Activated CD4-positive, alpha-beta memory T cell treated with anti-CD3 and anti-CD28 coated beads, Interleukin-2, amount 10 ng/mL, durations not matched to agents 7 days and 5 days (primary cell): ENCODE measurements at regions not wholly inside any gene's neighbourhood (a gene's known extent, or its start where the extent isn't known, plus 50 kb on each side); places are given as distances from the start of the nearest gene placed in this dataset.

Experiments
- CTCF ChIA-PET: fragments of 350-600 bp; sonication (Branson Sonifier 250); formaldehyde crosslinking; loops from one replicate; lab custom pipeline; 2021; ENCODE audit warnings: antibody characterized with exemption, inconsistent platforms; lab: Charles Lee
- POLR2A ChIA-PET: fragments of 350-600 bp; sonication (Branson Sonifier 250); formaldehyde crosslinking; loops from one replicate; lab custom pipeline; 2021; ENCODE audit warnings: antibody characterized with exemption; lab: Charles Lee
- DNase-seq: peaks from one replicate; pipeline ENCODE4 v3.0.0-alpha.2; 2020
- H3K27ac Mint-ChIP-seq: one replicate; pipeline ENCODE4 v1.8.0; 2021; ENCODE audit warnings: mild to moderate bottlenecking, mixed read lengths
- H3K27me3 Mint-ChIP-seq: one replicate; pipeline ENCODE4 v1.8.0; 2021; ENCODE audit warnings: mixed read lengths
- H3K36me3 Mint-ChIP-seq: one replicate; pipeline ENCODE4 v1.8.0; 2021; ENCODE audit warnings: low read depth, mixed read lengths
- H3K4me1 Mint-ChIP-seq: one replicate; pipeline ENCODE4 v1.8.0; 2021; ENCODE audit warnings: mixed read lengths
- H3K4me3 Mint-ChIP-seq: one replicate; pipeline ENCODE4 v1.8.0; 2021; ENCODE audit warnings: mild to moderate bottlenecking, mixed read lengths
- H3K9me3 Mint-ChIP-seq: one replicate; pipeline ENCODE4 v1.8.0; 2021; ENCODE audit warnings: mixed read lengths

DNA sequence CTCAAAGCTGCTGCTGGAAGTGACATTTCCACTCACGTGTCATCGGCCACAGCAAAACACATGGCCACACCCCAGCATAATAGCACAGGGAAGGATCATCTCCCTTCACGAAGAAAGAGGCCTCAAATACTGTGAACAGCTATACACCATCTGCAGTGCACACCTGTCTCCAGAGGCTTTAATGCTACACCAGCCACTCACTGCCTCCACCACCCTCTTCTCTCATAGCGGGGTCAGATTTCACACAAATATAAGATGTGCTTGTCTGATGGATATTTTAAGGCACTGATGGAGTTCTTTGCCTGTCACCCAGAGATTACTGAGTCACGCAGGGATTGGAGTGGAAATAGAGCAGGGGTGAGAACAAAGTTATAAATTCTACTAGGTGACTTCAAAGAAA lies 374.0 kb downstream of the ZNF516 start:
- H3K27me3 Mint-ChIP-seq = no peaks in the 10 kb centered on the region
- no peak for DNase-seq
- H3K36me3 Mint-ChIP-seq = no peaks in the 10 kb centered on the region
- no peaks in the 10 kb centered on the region for H3K9me3 Mint-ChIP-seq
- POLR2A ChIA-PET = no interaction called here
- H3K4me1 Mint-ChIP-seq = no peaks in the 10 kb centered on the region
- H3K27ac Mint-ChIP-seq = no peak overlapping the region
- H3K4me3 Mint-ChIP-seq = no peak overlapping the region
- CTCF ChIA-PET = no interaction called here

DNA sequence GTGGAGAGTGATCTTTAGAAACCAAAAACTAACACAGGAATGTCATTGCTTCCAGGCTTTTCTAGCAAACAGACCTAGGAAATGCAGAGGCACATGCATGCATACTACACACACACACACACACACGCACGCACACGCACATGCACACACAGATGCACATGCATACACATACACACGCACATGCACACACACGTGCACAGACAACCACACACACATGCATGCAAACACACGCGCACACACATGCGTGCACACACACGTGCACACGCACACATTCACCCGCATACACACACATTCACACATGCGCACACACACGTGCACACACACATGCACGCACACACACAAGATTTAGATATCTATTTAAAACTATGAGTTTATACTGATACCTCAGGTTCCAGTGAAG lies 379.5 kb downstream of the ZNF516 start:
- Mint-ChIP-seq H3K4me1 (no peaks in the 10 kb centered on the region), H3K9me3 (no peaks in the 10 kb centered on the region), H3K36me3 (no peaks in the 10 kb centered on the region), H3K27me3 (no peaks in the 10 kb centered on the region), H3K4me3 (no peak overlapping the region), H3K27ac (no peak overlapping the region)
- ChIA-PET POLR2A (no interaction called here), CTCF (no interaction called here)
- DNase-seq = no peak

DNA sequence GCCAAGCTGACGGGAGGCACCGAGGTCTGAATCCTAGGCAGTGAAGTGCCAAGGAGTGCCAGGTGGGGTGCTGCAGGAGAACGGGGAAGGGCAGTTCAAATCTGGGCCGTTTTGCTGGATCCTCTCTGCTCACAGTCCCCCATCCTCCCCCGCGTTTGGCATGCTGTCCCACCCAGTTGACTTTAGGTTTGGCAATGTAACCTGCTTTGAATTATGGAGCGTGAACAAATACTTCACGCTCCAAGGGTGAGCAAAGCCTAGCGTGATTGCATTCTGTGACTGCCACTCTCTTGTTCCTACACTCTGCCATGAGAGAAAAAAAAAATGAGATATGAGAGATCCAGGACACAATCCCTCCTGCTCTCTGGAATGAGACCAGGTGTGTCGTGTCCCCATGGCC lies 381.9 kb downstream of the ZNF516 start:
- Mint-ChIP-seq H3K4me3 (no peak overlapping the region), H3K9me3 (peaks cover 3% of the 10 kb centered on the region), H3K27me3 (no peaks in the 10 kb centered on the region), H3K27ac (no peak overlapping the region), H3K4me1 (no peaks in the 10 kb centered on the region), H3K36me3 (no peaks in the 10 kb centered on the region)
- DNase-seq = no peak
- ChIA-PET CTCF (no interaction called here), POLR2A (no interaction called here)

DNA sequence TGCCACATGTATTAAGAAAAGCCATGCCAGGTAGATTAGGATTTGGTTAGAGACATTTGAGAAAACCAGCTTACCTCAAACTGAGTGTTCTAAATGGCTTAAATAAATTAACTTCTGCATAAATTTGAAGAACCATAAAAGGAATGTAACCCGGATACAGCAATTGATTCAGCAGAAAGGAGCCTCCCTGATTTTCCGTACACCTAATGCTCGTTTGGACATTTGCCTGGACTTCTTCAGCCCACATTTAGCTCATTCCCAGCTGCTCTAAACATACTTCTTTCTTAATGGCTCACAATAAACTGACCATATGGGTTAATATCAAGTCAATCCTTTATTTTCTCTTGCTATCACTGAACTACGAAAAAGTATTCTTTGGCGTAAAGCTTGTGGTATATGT lies 392.4 kb downstream of the ZNF516 start:
- ChIA-PET CTCF (no interaction called here), POLR2A (no interaction called here)
- no peaks in the 10 kb centered on the region for H3K27me3 Mint-ChIP-seq
- H3K4me3 Mint-ChIP-seq = no peak overlapping the region
- H3K9me3 Mint-ChIP-seq = peaks cover 7% of the 10 kb centered on the region
- H3K27ac Mint-ChIP-seq = no peak overlapping the region
- no peaks in the 10 kb centered on the region for H3K4me1 Mint-ChIP-seq
- no peaks in the 10 kb centered on the region for H3K36me3 Mint-ChIP-seq
- no peak for DNase-seq

DNA sequence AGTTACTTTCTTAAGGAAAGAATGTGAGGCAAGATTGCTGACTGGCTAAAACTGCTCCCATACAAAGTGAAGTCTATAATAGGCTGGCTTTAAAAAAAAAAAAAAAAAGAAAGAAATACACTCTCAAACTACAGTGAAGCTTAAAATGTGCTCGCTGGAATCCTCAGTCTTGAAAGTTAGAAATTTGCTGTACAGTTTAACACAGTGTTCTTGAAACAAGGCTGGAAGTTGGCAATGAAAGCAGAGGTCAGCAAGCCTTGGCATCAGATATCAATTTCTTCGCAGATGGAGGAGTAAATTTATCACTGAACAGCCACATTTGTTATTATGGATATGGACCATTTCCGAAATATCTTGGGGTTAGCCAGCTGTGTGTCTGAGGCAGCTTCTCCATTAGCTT lies 392.9 kb downstream of the ZNF516 start:
- no peaks in the 10 kb centered on the region for H3K4me1 Mint-ChIP-seq
- H3K36me3 Mint-ChIP-seq = no peaks in the 10 kb centered on the region
- H3K27me3 Mint-ChIP-seq = no peaks in the 10 kb centered on the region
- ChIA-PET CTCF (no interaction called here), POLR2A (no interaction called here)
- no peak overlapping the region for H3K27ac Mint-ChIP-seq
- DNase-seq = no peak
- H3K4me3 Mint-ChIP-seq = no peak overlapping the region
- H3K9me3 Mint-ChIP-seq = peaks cover 7% of the 10 kb centered on the region

DNA sequence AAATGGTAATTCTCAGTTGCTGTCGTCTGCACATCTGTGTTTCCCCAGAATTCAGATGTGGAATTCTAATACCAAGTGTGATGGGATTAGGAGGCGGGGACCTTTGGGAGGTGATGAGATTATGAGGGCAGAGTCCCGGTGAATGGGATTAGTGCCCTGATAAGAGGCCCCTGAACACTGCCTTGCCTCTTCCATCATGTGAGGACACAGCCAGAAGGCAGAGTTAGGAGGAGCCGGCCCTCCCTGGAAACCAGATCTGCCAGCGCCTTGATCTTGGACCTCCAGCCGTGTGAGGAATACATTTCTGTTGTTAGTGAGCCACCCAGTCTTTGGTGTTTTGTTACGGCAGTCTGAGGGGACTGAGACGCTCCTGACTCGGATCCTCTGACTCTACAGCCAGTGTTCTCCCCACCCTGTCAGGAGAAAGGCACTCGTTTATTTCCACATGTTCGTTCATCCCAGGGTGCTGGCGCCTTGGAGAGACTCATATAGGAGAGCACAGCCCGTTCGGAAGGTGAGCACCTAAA lies 395.0 kb downstream of the ZNF516 start:
- DNase-seq = no peak
- ChIA-PET POLR2A (no interaction called here), CTCF (no interaction called here)
- Mint-ChIP-seq H3K36me3 (no peaks in the 10 kb centered on the region), H3K9me3 (peaks cover 3% of the 10 kb centered on the region), H3K4me3 (no peak overlapping the region), H3K4me1 (no peaks in the 10 kb centered on the region), H3K27me3 (no peaks in the 10 kb centered on the region), H3K27ac (no peak overlapping the region)

DNA sequence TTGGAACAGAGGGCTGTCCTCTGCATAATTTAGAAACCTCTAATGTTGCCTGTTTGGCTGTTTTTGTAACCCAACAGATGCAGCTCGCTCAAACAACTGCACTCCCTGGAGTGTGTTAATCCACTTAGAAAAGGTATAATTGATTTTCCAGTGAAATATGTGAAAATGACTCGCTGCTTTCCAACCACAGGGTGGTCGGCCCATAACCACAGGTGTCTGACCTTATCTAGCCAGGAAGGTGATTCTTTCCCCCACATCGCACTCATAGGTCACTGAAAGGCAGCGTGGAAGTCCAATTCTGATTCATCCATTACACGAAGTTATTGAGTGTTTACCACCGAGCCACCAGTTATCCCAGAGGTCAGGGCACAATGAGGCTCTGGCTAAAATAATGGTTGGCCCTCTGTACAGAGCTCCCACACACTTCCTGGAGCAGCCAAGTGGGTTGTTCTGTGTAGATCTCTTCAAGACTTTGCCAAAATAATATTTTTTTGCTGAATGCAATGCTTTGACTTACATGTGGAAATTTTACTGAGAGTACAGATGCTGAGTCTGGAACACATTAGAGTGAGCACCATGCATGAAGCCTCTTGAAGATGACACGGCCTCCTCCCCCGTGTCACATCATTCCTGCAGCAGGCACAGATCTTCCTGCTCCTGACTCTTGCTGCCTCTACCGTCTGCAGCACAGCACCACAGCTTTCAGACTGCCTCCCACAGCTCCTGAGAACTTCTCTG lies 396.2 kb downstream of the ZNF516 start:
- H3K27ac Mint-ChIP-seq = no peak overlapping the region
- no peak overlapping the region for H3K4me3 Mint-ChIP-seq
- H3K9me3 Mint-ChIP-seq = no peaks in the 10 kb centered on the region
- DNase-seq = no peak
- ChIA-PET POLR2A (no interaction called here), CTCF (no interaction called here)
- H3K27me3 Mint-ChIP-seq = no peaks in the 10 kb centered on the region
- H3K4me1 Mint-ChIP-seq = no peaks in the 10 kb centered on the region
- H3K36me3 Mint-ChIP-seq = no peaks in the 10 kb centered on the region

DNA sequence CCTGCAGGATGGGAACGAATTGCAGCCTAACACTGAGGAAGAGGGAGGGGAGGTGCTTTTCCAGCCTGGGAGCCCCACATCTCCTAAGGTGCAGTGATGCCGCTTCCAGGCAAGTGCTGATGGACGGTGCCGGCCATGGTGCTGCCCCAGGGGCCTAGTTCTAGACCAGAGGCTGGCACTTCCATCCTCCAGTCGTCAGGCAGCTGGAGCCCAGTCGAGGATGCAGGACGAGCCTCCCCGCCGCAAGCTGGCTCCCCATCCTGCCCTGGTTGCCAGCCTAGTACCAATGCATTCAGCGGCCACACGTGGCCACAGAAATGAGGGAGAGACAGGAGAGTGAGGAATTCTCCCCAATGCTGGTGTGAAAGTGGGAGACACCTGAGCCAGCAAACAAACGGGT lies 413.5 kb downstream of the ZNF516 start:
- ChIA-PET CTCF (no interaction called here), POLR2A (no interaction called here)
- no peak overlapping the region for H3K27ac Mint-ChIP-seq
- H3K4me1 Mint-ChIP-seq = no peaks in the 10 kb centered on the region
- DNase-seq = no peak
- H3K4me3 Mint-ChIP-seq = no peak overlapping the region
- no peaks in the 10 kb centered on the region for H3K27me3 Mint-ChIP-seq
- H3K36me3 Mint-ChIP-seq = no peaks in the 10 kb centered on the region
- no peaks in the 10 kb centered on the region for H3K9me3 Mint-ChIP-seq

DNA sequence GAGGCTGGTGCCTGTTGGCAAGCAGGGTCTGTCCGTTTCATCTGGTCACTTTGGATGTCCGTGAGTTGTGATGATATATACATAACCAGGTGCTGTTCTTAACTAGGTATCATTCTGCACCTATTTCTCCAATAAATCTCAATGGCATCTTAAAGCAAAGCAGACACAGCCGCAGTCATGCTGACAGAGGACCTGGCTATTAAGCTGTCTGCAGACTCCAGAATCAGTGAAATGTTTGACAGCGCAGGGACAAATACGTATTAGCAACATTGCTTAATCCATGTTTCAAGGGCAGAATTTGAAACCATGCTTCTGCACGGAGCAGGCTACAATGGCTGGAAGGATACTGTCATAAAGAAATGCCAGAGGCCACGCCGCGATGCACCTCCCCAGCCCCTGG lies 414.6 kb downstream of the ZNF516 start:
- H3K27ac Mint-ChIP-seq = no peak overlapping the region
- no peak overlapping the region for H3K4me3 Mint-ChIP-seq
- POLR2A ChIA-PET = no interaction called here
- CTCF ChIA-PET = no interaction called here
- H3K36me3 Mint-ChIP-seq = no peaks in the 10 kb centered on the region
- no peak for DNase-seq
- H3K27me3 Mint-ChIP-seq = no peaks in the 10 kb centered on the region
- no peaks in the 10 kb centered on the region for H3K4me1 Mint-ChIP-seq
- H3K9me3 Mint-ChIP-seq = no peaks in the 10 kb centered on the region

DNA sequence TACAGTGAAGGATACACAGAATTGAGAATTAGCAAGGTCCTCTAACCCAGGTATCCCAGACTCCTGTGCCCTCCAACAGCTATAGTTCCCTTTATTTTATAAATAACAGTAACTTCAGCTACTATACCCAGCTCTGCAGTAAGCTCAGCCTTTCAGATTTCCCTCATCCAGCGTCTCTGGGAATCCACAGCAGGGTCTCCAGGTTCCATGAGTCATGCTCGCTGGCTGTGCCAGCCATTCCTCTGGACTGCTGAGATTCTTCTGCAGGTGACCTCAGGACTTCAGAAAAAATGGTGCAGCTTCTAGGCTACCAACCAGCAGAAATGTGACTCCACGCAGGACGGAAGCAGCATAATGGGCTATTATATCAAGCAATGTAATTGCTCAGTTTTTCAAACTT lies 419.3 kb downstream of the ZNF516 start:
- Mint-ChIP-seq H3K36me3 (no peaks in the 10 kb centered on the region), H3K4me3 (no peak overlapping the region), H3K27me3 (no peaks in the 10 kb centered on the region), H3K27ac (no peak overlapping the region), H3K4me1 (no peaks in the 10 kb centered on the region), H3K9me3 (no peaks in the 10 kb centered on the region)
- DNase-seq = no peak
- ChIA-PET CTCF (no interaction called here), POLR2A (no interaction called here)

DNA sequence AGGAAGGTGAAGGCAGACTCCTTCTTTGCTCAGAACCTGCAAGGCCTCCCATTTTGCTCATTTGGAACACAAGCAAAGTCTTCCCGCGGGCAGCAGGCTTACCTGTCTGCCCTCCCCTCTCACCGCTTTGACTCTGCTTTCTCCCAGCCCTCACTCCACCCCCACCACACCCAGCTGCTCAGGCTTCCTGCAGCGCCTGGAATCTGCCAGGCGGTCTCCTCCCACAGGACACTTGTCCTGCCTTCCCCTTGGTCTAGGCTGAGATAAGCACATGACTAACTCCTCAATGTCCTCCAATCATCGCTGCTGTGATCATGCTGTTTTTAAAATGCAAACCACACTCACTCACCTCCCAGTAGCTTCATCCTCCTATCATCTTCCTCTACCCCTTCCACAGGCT lies 430.0 kb downstream of the ZNF516 start:
- ChIA-PET POLR2A (no interaction called here), CTCF (no interaction called here)
- no peaks in the 10 kb centered on the region for H3K36me3 Mint-ChIP-seq
- DNase-seq = no peak
- H3K27ac Mint-ChIP-seq = no peak overlapping the region
- H3K27me3 Mint-ChIP-seq = no peaks in the 10 kb centered on the region
- H3K4me1 Mint-ChIP-seq = no peaks in the 10 kb centered on the region
- H3K4me3 Mint-ChIP-seq = no peak overlapping the region
- no peaks in the 10 kb centered on the region for H3K9me3 Mint-ChIP-seq

DNA sequence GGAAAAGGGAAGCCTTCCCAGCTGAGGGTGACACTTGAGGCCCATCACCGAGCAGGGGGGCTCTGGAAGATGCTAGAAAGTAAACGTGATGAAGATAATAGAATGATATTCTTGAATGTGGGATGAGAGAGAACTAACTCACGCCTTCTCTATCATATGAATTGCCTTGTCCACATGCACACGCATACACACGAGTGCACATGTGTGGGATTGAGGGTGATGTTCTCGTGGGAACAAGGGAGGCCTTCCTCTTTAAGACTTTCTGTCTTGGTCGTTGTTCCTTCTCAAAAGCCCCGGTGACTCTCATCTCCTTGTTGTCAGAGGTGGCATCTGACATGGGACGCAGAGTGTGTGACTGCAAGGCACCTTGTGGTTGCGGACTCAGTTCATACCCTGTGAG lies 436.9 kb downstream of the ZNF516 start:
- ChIA-PET CTCF (no interaction called here), POLR2A (no interaction called here)
- no peak overlapping the region for H3K4me3 Mint-ChIP-seq
- H3K4me1 Mint-ChIP-seq = no peaks in the 10 kb centered on the region
- no peak for DNase-seq
- H3K9me3 Mint-ChIP-seq = peaks cover 6% of the 10 kb centered on the region
- no peaks in the 10 kb centered on the region for H3K36me3 Mint-ChIP-seq
- H3K27ac Mint-ChIP-seq = no peak overlapping the region
- no peaks in the 10 kb centered on the region for H3K27me3 Mint-ChIP-seq

DNA sequence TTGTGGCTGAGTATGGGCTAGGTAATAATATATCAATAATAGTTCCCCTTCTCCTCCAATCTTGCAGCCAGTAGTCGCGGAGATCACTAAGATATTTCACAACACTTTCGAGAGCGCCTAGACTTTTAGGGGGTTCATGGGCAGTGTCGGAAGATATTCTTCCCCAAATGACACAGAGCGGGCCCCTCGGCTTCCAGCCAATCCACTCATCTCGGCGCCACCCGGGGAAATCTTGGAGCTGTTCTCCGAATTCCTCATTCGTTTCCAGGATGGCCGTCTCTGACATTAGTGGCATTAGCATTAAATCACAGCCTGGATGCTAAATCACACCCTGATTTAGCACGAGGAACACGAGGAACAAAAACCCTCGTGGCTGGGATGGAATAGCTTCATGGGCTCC lies 437.7 kb downstream of the ZNF516 start:
- Mint-ChIP-seq H3K27me3 (no peaks in the 10 kb centered on the region), H3K4me1 (no peaks in the 10 kb centered on the region), H3K9me3 (peaks cover 6% of the 10 kb centered on the region), H3K27ac (no peak overlapping the region), H3K4me3 (no peak overlapping the region), H3K36me3 (no peaks in the 10 kb centered on the region)
- CTCF ChIA-PET = no interaction called here
- POLR2A ChIA-PET = no interaction called here
- DNase-seq = no peak

DNA sequence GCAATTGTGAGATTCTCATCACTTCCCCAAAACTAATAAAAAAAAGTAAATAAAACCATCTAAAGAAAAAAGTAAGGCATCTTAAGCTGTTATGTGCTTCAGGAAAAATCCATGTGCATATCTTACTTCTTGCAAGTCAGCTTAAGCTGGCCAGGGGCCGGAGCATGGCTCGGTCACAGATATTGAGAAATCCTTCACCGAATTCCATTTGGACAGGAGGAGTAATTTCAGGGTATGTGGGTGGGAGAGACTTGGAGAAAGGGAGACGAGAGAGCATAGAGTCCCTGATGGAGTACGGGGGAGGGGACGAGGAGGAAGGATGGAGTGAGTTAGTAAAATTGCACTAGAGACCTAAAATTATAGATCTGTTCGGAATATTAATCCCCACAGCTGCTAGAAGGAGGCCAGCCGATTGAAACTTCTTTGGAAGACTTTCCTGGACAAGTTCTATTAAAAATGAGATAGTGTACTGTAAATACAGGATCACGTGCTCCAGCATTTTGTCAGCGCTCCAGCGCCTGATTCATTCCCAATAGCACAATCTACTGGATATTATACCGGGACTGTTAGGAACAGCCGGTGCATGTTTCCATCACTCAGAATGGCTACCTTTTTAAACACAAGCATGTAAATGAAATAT lies 438.5 kb downstream of the ZNF516 start:
- Mint-ChIP-seq H3K4me3 (no peak overlapping the region), H3K27me3 (no peaks in the 10 kb centered on the region), H3K36me3 (no peaks in the 10 kb centered on the region), H3K4me1 (no peaks in the 10 kb centered on the region), H3K27ac (no peak overlapping the region), H3K9me3 (peaks cover 6% of the 10 kb centered on the region)
- no peak for DNase-seq
- POLR2A ChIA-PET = no interaction called here
- CTCF ChIA-PET = no interaction called here
